ENCODE measurements at regions not wholly inside any gene's neighbourhood (a gene's known extent, or its start where the extent isn't known, plus 50 kb on each side); places are given as distances from the start of the nearest gene placed in this dataset.

DNA sequence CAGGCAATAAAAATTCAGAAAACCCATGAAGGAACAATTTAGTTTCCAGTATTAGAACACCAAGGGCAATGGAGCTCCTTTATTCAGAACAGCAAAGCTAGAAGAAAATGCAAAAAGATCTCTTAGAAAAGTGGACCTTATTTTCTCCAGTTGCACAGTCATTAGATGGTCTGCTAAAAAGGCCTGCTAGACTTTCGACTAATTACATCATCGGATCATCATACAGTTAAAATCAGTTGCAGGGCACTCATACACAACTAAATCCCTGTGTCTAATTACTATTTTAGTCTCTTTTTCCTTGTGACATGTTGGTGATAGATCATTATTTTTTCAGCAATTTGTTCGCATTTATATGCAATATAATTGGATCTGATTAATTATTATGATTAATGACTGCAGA is 425.3 kb downstream of the NR4A2 start:
- TF ChIP-seq, protein P1, sequence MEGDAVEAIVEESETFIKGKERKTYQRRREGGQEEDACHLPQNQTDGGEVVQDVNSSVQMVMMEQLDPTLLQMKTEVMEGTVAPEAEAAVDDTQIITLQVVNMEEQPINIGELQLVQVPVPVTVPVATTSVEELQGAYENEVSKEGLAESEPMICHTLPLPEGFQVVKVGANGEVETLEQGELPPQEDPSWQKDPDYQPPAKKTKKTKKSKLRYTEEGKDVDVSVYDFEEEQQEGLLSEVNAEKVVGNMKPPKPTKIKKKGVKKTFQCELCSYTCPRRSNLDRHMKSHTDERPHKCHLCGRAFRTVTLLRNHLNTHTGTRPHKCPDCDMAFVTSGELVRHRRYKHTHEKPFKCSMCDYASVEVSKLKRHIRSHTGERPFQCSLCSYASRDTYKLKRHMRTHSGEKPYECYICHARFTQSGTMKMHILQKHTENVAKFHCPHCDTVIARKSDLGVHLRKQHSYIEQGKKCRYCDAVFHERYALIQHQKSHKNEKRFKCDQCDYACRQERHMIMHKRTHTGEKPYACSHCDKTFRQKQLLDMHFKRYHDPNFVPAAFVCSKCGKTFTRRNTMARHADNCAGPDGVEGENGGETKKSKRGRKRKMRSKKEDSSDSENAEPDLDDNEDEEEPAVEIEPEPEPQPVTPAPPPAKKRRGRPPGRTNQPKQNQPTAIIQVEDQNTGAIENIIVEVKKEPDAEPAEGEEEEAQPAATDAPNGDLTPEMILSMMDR (IDR thresholded peaks at IDR 0.05): no peak
- TF ChIP-seq POLR2AphosphoS5 (IDR thresholded peaks at IDR 0.05; ENCODE audit: low read depth, low read length) (no peak), TCF12 (IDR thresholded peaks at IDR 0.05) (no peak), ZBTB33 (IDR thresholded peaks at IDR 0.05; ENCODE audit: borderline replicate concordance, low read depth) (no peak), EZH2phosphoT487 (IDR thresholded peaks at IDR 0.05; ENCODE audit: borderline replicate concordance, low read depth) (no peak), CHD2 (IDR thresholded peaks at IDR 0.05; ENCODE audit: low read length, partially characterized antibody) (no peak)
